Activated T-helper 17 cell treated with anti-CD3 and anti-CD28 coated beads, Interleukin-2, amount 50 U/mL, for 72 hours (primary cell): ENCODE measurements at regions not wholly inside any gene's neighbourhood (a gene's known extent, or its start where the extent isn't known, plus 50 kb on each side); places are given as distances from the start of the nearest gene placed in this dataset.
"Not testable (repeated sequence)": the region's sequence is repeated elsewhere in the genome, so short reads cannot be mapped to it uniquely, and the experiment has no call there.

Experiments used
- ATAC-seq: fragments of 150-1000 bp; cut with Tn5 transposase; replicated peaks from 2 replicates; pipeline ENCODE4 v1.10.0; 2021; ENCODE audit warnings: mild to moderate bottlenecking, moderate library complexity
- H3K27ac Mint-ChIP-seq: one replicate; pipeline ENCODE4 v1.8.0; 2022; ENCODE audit warnings: mixed read lengths
- H3K27me3 Mint-ChIP-seq: one replicate; pipeline ENCODE4 v1.8.0; 2022; ENCODE audit warnings: mixed read lengths
- H3K36me3 Mint-ChIP-seq: one replicate; pipeline ENCODE4 v1.8.0; 2022; ENCODE audit warnings: low read depth, mild to moderate bottlenecking, mixed read lengths
- H3K4me1 Mint-ChIP-seq: one replicate; pipeline ENCODE4 v1.8.0; 2022; ENCODE audit warnings: mixed read lengths
- H3K4me3 Mint-ChIP-seq: one replicate; pipeline ENCODE4 v1.8.0; 2022; ENCODE audit warnings: mild to moderate bottlenecking, mixed read lengths
- H3K9me3 Mint-ChIP-seq: one replicate; pipeline ENCODE4 v1.8.0; 2022; ENCODE audit warnings: mixed read lengths

- H3K4me3 Mint-ChIP-seq, H3K9me3 Mint-ChIP-seq, ATAC-seq, H3K27ac Mint-ChIP-seq, H3K36me3 Mint-ChIP-seq, H3K27me3 Mint-ChIP-seq, H3K4me1 Mint-ChIP-seq: not testable (repeated sequence)
Observed at GRCh38 chr21:5085456-5085855, 5435.9 kb upstream of the TPTE start.

GRCh38 chr21:5086416-5086815 lies 5435.0 kb upstream of the TPTE start:
- not testable (repeated sequence) for H3K36me3 Mint-ChIP-seq, H3K27me3 Mint-ChIP-seq, H3K4me1 Mint-ChIP-seq, H3K27ac Mint-ChIP-seq, ATAC-seq, H3K9me3 Mint-ChIP-seq, H3K4me3 Mint-ChIP-seq

GRCh38 chr21:5088820-5089219 lies 5432.6 kb upstream of the TPTE start:
- peak; percentile 74 for ATAC-seq
- H3K4me1 Mint-ChIP-seq, H3K36me3 Mint-ChIP-seq, H3K9me3 Mint-ChIP-seq, H3K27me3 Mint-ChIP-seq, H3K4me3 Mint-ChIP-seq, H3K27ac Mint-ChIP-seq: not testable (repeated sequence)

- ATAC-seq, H3K4me3 Mint-ChIP-seq, H3K27ac Mint-ChIP-seq, H3K36me3 Mint-ChIP-seq, H3K9me3 Mint-ChIP-seq, H3K4me1 Mint-ChIP-seq, H3K27me3 Mint-ChIP-seq: not testable (repeated sequence)
Observed at GRCh38 chr21:5089399-5090089, 5431.8 kb upstream of the TPTE start.

- ATAC-seq, result peak; percentile 61
- H3K36me3 Mint-ChIP-seq, H3K27me3 Mint-ChIP-seq, H3K4me1 Mint-ChIP-seq, H3K27ac Mint-ChIP-seq, H3K4me3 Mint-ChIP-seq, H3K9me3 Mint-ChIP-seq: not testable (repeated sequence)
Observed at GRCh38 chr21:5090132-5091079, 5431.0 kb upstream of the TPTE start.

GRCh38 chr21:5091274-5091673 lies 5430.1 kb upstream of the TPTE start:
- not testable (repeated sequence) for H3K27ac Mint-ChIP-seq, H3K36me3 Mint-ChIP-seq, H3K9me3 Mint-ChIP-seq, H3K27me3 Mint-ChIP-seq, H3K4me1 Mint-ChIP-seq, H3K4me3 Mint-ChIP-seq, ATAC-seq

GRCh38 chr21:5095628-5096027 lies 5425.8 kb upstream of the TPTE start:
- H3K9me3 Mint-ChIP-seq, H3K27me3 Mint-ChIP-seq, ATAC-seq, H3K4me1 Mint-ChIP-seq, H3K4me3 Mint-ChIP-seq, H3K36me3 Mint-ChIP-seq, H3K27ac Mint-ChIP-seq: not testable (repeated sequence)

- not testable (repeated sequence) for H3K27ac Mint-ChIP-seq, H3K4me3 Mint-ChIP-seq, H3K9me3 Mint-ChIP-seq, ATAC-seq, H3K27me3 Mint-ChIP-seq, H3K36me3 Mint-ChIP-seq, H3K4me1 Mint-ChIP-seq
Observed at GRCh38 chr21:5098010-5098743, 5423.2 kb upstream of the TPTE start.

- H3K9me3 Mint-ChIP-seq, H3K4me1 Mint-ChIP-seq, H3K36me3 Mint-ChIP-seq, H3K27me3 Mint-ChIP-seq, H3K4me3 Mint-ChIP-seq, ATAC-seq, H3K27ac Mint-ChIP-seq: not testable (repeated sequence)
Observed at GRCh38 chr21:5100604-5101174, 5420.7 kb upstream of the TPTE start.

- peak overlapping the region; percentile 66 for H3K4me3 Mint-ChIP-seq
- not testable (repeated sequence) for H3K36me3 Mint-ChIP-seq, H3K9me3 Mint-ChIP-seq, H3K27me3 Mint-ChIP-seq, H3K4me1 Mint-ChIP-seq
- peak; percentile 86 for ATAC-seq
- peak overlapping the region; percentile 69 for H3K27ac Mint-ChIP-seq
Observed at GRCh38 chr21:5101749-5102148, 5419.6 kb upstream of the TPTE start.

GRCh38 chr21:5103880-5104561 lies 5417.4 kb upstream of the TPTE start:
- H3K9me3 Mint-ChIP-seq, H3K4me1 Mint-ChIP-seq, H3K27me3 Mint-ChIP-seq, ATAC-seq, H3K36me3 Mint-ChIP-seq: not testable (repeated sequence)
- peak overlapping the region; percentile 70 for H3K4me3 Mint-ChIP-seq
- H3K27ac Mint-ChIP-seq, result peak overlapping the region; percentile 48

- H3K27ac Mint-ChIP-seq, ATAC-seq, H3K36me3 Mint-ChIP-seq, H3K4me3 Mint-ChIP-seq, H3K4me1 Mint-ChIP-seq, H3K27me3 Mint-ChIP-seq, H3K9me3 Mint-ChIP-seq: not testable (repeated sequence)
Observed at GRCh38 chr21:5104562-5104928, 5416.8 kb upstream of the TPTE start.

GRCh38 chr21:5105939-5106708 lies 5415.3 kb upstream of the TPTE start:
- H3K4me3 Mint-ChIP-seq, H3K4me1 Mint-ChIP-seq, H3K9me3 Mint-ChIP-seq, H3K27me3 Mint-ChIP-seq, H3K27ac Mint-ChIP-seq, H3K36me3 Mint-ChIP-seq: not testable (repeated sequence)
- ATAC-seq, result peak; percentile 44
